GM18868 (cell line): ENCODE measurements at regions not wholly inside any gene's neighbourhood (a gene's known extent, or its start where the extent isn't known, plus 50 kb on each side); places are given as distances from the start of the nearest gene placed in this dataset.
A peak's percentile ranks its signal among the peaks of the same experiment; 100 is the strongest.
"Not testable (repeated sequence)": the region's sequence is repeated elsewhere in the genome, so short reads cannot be mapped to it uniquely, and the experiment has no call there.

Source experiments
- ATAC-seq: cut with Tn5 transposase; IDR thresholded peaks from one replicate; pipeline ENCODE4 v1.9.1; 2021; ENCODE audit warnings: mild to moderate bottlenecking, moderate library complexity; ENCODE audit not compliant: unreplicated experiment

DNA sequence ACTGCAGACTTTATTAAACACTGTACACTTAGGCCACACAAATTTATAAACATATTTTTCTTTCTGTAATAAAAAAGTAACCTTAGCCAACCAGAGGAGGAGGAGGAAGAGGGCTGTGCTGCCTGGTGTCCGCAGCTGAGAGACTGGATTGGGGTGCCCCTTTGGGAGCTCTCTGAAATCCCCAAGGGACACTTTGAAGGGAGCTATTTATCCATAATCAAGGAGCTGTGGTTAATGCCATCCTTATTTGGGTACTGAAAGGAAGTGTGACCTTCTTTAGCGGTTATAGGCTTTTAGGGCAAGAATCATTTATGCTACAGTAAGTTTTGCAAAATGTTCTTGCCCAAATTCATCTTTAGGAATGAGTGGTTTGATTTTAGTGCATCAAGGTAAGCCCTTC, 125.8 kb downstream of the RASSF10 start:
- ATAC-seq, result no peak

DNA sequence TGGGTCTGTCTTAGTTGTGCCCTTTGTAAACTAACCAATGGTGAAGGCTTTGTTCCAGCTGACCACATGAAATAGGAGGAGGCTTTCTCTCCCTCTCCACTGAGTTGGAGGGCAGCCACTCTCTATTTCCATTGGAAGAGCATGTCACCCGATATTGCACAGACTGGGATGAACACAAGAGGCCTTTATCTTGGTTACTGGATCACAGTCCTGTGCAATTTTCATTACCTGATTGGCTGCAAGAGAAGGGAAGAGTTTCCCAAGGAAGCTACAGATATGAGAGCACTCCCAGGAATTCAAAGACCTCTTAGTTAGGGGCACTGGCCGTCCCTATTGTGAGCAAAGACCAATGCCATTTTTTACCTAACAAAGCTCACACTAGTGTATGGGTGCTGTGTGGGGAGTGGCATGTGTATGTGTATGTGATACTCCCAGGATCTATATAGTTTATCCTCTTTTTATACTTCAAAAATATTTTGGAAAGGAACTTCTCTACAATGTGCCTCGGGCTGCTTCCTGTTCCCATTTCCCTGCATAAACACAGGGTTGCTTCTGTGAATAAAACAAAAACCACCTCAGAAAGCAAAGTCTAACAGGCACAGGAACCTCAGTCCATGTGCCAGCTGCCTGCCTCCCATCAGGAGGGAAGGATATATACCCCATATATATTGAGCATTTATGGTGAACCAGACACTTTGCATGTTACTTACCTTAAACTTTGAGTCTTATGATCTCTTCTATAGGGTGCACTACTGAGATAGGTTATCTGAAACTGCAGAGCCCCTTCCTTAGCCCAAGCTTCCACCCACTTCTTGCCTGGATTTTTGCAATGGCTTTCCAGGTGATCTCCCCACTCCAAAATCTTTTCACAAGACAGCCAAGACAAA, 126.5 kb downstream of the RASSF10 start:
- ATAC-seq, result no peak

DNA sequence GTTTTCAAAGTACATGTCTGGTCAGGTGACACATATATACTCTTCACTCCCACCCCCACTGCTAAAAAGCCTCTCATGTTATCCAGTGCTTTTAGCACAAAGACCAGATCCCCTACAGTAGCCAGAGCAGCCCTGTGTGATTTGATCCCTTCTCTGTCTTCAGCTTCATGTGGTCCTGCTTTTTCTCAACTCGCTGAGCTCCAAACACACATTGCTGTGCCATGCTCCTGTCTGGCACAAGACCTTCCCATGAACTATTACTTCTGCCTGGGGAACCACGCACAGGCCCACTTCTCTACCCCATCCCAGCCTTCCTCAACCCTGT, 127.1 kb downstream of the RASSF10 start:
- no peak for ATAC-seq

DNA sequence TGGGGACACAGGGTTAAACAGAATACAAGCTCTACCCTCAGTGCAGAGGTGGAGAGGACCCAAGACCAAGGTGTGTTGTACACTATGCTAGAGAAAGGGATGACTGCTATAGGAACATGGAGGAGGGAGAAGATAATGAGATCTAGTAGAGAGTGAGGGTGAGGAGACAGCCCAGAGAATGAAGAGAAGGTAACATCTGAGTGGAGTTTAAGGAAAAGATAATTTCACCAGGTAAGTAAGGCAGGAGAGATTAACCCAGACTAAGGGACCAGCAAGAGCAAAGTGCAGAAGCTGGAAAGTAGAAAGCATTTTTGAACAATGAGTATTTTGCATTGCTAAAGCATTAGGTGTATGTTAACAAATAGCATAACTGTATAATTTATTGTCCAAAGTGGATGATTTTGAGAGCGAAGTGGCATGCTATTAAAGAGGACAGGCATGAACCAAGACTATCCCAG, 128.8 kb downstream of the RASSF10 start:
- no peak for ATAC-seq

DNA sequence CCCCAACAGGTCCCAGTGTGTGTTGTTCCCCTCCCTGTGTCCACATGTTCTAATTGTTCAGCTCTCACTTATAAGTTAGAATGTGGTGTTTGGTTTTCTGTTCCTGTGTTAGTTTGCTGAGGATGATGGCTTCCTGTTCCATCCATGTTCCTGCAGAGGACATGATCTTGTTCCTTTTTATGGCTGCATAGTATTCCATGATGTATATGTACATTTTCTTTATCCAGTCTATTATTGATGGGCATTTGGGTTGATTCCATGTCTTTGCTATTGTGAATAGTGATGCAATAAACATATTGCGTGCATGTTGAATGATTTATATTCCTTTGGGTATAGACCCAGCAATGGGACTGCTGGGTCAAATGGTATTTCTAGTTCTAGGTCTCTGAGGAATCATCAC, 130.0 kb downstream of the RASSF10 start:
- ATAC-seq, result not testable (repeated sequence)

DNA sequence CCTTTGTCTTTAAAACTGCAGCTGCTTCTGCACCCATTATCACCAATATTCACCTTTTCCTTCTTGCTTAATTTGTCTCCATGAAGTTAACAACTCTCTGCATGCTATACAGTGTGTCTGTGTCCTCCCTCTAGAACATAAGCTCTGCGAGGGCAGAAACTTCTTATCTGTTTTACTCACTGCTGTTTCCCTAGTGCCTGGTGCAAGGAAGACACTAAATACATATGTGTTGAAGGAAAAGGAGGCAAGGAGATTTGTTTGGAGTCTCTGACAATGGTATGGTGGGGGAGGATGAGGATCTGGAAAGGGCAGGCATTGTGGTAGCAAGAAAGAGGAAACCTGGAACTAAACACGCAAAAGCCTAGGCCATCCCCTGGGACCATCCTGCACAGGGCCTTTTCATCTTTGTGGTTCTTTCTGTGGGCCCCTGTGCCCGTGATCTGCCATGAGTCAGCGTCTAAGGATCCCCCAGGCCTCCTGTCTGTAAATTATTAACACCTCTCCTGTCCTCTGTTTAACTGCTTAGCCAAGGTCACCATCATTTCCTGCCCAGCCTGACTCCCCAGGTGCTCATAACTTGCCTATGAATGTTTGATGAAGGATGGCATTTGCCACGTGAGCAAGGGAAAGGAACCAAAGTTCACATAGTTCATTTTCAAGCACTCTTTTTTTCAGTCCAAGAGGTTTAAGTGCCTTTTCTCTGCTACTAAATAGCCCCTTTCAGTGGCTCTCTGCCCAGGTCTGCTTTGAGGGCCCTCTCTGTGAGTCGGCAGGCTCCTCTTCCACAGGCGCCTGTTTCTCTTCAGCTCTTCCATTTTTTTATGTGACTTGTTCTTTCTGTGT, 131.1 kb downstream of the RASSF10 start:
- ATAC-seq, result peak; percentile 59

DNA sequence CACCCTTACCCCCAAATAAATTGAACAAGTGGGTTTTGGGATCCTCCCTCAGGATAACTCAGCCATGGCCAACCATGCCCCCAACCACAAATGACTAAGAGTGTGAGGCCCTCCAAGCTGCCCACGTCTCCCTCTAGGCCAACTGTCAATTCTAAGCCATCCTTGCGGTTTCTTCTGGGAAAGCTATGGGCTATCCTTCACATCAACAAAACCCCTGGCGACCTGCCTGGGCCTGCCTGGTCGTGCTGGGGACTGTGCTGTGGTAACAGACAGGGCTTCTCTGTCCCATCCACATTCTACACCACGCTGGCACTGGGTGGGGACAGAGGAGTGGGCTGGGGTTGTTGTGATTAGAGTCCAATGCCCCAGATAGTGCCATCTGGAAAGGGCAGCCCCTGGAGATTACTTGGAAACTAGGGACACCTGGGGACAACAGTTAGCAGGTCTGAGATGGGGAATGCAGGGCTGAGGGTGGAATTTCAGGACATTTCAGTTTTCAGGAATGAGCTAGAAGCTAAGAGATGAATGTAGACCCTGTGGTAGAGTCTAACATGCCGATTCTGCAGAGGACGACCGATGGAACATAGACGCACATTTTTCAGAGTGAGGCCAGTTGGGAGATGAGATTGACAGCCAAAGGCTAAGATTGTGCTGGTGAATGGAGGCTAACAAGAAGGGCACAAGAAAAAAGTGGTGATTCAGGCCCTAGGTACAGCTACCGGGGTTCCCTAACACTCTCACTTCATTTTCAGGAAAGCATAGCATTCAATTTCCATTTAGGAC, 131.9 kb downstream of the RASSF10 start:
- no peak for ATAC-seq

DNA sequence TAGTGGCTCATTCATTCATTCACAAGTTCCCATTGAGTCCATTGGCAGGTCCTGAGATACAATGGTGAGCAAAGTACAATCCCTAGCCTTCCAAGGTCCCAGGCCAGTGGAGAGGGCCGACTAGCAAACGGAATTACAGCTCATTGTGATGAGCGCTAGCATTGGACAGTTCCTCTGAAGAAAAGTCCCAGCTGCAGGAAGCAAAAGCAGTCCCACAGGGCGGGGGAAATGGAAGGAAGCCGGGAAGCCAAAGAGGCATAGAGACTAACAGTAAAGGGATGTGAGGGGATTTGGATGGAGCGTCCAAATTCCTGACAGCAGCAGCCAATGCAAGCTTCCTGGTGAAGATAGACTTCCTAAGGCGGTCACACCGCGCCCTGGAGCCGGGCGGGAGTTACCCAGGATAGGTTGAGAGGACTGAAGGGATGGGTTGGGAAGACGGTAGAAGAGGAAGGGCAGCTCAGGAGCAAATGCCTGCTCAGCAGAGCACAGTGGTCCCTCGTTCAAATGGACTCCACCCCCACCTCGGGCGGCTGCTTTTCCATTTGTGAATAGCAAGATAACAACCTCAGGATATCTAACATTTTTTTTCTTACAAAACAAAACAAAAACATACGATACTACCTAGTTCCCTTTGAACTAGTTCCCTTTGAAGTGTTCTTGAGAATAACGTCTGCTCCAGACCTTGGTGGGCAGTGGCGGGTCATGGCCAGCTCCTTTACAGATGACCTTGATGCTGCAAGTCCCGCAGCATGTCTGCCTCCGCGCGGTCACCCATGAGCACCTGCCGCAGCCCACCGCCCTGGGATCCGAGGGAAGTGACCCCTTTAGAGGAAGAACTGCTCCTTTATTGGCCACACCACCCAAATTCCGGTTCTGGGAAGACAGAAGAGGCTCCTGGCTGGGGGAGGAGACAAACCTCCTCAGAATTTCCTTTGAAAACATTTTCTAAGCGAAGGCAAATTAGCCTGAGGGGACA, 132.9 kb downstream of the RASSF10 start:
- ATAC-seq, result no peak

DNA sequence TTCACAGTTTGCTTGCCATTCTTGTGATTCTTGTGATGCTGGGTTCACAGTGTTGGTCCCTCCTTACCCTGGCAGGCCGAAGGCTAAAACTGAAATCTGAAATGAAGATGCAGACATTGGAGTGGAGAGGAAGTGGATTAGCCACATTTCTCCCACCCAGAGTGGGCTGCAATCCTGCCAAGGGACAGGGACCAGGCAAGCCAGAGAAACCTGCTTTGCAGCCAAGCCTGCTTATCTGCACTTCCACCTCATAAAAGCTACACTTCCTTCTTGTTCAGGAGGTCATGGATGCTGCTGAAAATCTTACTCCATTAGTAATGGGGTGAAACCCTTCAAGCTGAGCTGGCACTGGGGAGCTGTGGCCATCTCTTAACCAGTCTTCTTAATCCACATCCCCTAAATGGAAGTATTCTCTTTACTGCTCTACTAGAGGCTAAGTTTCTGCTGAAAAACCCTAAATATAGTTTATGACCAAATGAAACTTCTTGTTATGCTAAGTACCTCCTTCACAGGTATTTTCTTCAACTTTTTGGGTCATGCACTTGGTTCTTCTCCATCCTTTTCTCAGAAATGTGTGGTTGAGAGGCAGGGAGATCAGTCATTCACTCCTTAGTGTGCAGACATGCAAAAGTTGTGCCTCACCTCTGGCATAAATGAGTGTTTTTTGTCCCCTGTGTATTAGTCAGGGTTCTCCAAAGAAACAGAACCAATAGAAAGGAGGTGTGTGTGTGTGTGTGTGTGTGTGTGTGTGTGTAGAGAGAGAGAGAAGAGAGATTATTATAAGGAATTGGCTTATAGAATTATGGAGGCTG, 133.9 kb upstream of the BMAL1 start:
- ATAC-seq, result no peak

DNA sequence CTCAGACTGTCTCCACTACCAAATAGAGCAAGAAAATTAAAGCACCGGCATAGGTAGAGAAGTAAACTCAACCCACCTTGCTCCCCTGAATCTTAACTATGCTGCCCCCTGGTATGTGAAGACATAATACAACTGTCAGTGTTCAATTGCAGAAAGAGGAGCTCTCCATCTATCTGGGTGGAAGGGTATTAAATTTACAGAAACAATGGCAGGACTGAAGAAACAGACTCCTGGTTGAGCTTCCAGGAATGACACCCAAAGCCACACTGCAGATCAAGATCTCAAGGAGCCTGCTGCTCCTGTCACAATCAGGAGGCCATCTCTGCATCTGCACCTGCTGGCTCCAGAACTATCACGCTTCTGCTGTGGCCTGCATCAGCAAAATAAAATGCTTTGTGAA, 132.1 kb upstream of the BMAL1 start:
- no peak for ATAC-seq

DNA sequence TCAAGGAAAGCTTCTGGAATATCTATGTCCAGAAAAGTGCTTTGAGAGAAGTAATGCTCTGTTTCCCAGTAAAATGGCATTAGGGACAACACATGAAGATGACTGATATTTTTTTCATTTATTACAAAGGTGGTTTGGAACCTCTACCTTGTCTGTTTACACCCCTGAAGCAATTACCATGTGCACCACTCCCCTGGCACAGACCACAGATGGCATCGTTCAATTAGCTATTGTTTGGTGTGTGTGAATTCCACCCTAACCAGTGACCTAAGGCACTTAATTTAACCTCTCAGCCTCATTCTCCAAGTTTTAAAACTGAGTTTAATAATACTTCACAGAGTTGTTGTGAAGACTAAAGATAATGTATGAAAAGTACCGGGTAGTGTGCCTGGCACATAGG, 127.6 kb upstream of the BMAL1 start:
- ATAC-seq, result no peak

DNA sequence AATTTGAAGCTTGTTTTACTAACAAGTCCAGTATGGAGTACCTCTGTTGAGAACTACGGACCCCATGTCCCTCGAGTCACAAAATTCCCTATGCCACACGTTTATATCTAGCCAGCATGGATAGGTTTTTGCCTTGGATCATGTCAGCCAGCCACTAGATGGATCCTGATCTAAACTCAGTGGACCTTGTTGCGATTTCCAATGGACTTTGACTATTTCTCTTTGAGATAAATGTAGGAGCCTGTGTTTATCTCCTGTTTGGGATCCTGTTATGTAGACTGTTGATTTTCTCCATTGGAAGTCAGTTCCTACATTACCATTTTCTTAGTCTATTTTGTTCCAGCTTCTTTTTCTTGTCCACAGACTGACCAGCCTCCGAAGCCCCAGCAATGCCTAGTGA, 127.1 kb upstream of the BMAL1 start:
- no peak for ATAC-seq

DNA sequence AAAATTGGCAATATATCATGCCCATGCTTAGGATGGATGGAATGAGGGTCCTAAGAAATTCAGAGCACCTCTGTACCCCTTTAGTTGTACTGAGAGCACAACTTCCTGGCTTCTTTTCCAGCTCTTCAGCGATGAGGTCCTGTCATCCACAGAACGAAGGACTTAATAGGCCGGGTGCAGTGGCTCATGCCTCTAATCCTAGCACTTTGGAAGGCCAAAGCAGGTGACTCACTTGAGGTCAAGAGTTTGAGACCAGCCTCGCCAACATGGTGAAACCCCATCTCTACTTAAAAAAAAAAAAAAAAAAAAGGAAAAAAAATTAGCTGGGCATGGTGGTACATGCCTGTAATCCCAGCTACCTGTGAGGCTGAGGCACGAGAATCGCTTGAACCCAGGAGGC, 125.3 kb upstream of the BMAL1 start:
- ATAC-seq, result no peak

DNA sequence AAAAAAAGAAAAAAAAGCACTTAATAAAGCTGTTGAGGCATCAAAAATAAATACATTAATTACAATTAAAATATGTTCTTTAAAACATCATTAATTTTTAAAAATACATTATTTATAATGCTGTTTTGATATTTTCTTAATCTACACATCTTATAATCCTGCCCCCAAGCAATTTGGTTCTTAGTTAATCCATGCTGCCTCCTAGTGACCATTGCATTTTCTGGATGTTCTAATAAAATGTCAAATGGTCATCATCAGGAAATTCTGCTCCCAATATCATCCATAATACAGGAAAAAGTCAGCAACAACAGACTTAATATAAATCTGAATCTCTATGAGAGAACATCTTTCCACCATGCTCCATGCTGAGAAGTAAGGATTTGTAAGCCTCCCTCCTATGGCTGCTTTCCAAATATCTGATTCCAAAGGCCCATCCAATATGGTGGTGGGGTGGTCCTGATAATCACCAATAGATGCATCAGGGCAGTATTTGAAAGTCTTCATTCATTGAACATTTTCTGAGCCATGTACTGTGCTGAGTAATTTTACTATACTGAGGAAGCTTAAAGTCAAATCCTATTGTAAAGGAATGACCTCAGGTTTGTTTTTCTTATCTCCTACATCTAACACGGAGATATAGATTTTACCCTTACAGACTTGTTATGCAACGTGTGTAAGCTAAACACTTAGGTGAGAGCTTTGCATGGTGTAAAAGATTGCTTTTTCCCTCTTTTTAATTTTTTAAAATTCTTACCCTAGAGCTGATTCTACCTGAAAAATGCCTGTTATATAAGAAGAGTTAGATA, 124.7 kb upstream of the BMAL1 start:
- no peak for ATAC-seq

DNA sequence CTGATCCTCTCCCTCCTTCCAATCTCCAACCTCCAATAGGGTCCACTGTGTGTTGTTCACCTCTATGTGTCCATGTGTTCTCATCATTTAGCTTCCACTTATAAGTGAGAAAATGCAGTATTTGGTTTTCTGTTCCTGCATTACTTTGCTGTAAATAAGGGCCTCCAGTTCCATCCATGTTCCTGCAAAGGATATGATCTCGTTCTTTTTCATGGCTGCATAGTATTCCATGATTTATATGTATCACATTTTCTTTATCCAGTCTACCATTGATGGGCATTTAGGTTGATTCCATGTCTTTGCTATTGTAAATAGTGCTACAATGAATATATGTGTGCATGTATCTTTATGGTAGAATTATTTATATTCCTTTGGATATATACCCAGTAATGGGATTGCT, 123.2 kb upstream of the BMAL1 start:
- not testable (repeated sequence) for ATAC-seq

DNA sequence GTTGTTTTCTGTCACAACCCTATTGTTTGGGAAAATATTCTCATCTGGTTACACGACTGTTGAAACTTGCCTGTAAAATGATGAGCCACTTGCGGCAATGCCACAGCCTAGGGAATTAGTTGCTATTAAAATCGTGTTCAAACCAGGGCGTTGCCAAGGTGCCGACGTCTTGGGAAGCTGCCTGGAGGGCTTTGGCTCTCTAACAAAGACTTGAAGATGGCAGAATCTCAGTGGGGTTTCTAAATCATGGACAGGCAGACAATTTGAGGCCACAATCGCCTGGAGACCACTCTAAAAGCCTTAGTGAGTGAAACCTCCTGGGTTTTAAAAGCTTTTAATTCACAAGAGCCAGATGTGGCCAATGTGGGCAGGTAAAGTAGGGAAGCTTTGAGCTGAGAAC, 117.2 kb upstream of the BMAL1 start:
- no peak for ATAC-seq

DNA sequence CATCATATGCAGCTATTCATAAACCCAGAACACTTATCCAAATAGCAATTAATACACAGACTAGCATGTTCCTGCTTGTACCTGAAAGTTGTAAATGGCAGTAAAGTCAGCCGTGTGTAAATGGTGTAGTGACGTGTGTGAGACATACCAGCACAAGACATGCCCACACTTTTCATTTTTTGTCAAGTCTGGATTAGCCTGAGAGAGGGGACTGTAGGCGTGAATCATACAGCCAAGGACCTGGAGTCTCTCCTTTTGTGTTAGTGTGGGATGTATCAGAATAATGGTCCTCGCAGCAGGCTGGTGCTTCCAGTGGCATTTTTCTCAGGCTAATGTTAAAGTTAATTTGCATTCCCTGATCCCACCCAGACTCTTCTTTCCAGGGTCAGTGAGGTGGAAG, 116.8 kb upstream of the BMAL1 start:
- no peak for ATAC-seq

DNA sequence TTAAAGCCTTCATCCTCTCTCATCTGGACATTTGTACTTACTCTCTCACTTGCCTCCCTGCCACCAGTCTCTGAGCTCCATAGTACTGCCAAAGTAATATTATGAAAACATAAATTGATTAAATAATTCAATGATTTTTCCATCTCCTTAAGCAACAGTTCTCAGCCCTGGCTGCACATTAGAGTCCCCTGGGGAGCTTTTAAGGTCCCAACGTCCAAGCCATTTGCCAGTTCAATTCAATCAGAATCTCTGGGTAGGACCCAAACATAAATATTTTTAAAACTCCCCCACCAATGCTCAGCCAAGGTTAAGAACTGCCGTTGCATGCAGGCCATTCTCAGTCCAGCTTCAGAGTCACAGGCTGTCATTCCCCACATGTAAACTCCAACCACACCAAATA, 114.4 kb upstream of the BMAL1 start:
- no peak for ATAC-seq

DNA sequence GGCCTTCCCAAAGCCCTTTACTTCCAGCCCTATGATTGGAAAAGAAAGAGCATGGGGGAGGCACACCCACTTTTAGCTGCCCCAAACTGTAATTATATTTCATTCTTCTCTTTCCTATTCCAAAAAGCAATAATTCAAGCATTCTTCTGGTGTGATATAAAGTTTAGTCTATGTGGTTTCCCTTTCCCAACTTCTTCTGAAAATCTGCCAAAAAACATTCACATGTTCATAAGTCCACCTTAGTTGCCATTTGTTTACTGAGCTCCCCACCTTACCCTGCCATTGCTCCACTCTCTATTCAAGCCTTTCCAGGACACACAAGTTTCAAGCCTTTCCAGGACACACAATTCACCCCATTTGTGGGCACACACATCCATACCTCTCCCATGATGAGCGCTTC, 111.6 kb upstream of the BMAL1 start:
- no peak for ATAC-seq
